NCI-H345 (cell line): ENCODE measurements at regions not wholly inside any gene's neighbourhood (a gene's known extent, or its start where the extent isn't known, plus 50 kb on each side); places are given as distances from the start of the nearest gene placed in this dataset.
"Not testable (repeated sequence)": the region's sequence is repeated elsewhere in the genome, so short reads cannot be mapped to it uniquely, and the experiment has no call there.

Experiments used
- DNase-seq: peaks from one replicate; lab custom pipeline; 2025; lab: John Stamatoyannopoulos, UW

DNA sequence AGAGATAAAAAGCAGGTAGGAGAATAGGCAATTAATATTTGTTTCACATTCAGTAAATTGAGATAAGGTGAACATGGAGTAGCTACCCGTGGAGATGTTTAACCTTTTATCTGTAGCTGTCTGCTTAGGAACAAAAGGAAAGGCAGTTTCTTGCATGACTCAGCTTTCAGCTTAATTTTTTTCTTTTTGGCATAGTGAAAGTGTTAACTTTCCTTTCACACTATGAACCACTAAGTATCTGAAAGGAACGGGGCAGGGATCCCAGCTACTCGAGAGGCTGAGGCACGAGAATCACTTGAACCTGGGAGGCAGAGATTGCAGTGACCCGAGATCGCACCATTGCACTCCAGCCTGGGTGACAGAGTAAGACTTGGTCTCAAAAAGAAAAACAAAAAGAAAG lies 176.0 kb downstream of the LACC1 start:
- DNase-seq = not testable (repeated sequence)

- DNase-seq = no peak
Measured at GRCh38 chr13:44058067-44058466, 178.4 kb downstream of the LACC1 start.

- DNase-seq = no peak
Measured at GRCh38 chr13:44058624-44059215, 179.0 kb downstream of the LACC1 start.

DNA sequence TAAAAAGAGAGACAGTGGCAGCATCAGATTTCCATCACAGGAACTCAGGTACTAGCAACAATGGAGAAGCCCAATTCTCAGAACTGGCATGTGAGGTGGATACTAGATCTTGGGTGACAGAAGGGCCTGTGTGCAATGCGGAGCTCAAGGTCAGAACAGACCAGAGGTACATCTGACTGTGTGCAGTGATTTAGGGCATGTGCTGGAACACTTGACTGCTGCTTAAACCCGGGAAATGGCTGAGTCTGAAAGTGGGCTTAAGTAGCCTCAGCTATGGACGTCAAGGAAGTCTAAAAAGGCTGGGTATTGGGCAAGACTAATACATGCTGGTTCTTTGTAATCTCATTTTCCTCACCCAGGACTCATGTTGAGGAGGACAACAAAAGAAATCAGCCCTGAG lies 182.2 kb downstream of the LACC1 start:
- no peak for DNase-seq

GRCh38 chr13:44063467-44063866 lies 183.8 kb downstream of the LACC1 start:
- no peak for DNase-seq

DNA sequence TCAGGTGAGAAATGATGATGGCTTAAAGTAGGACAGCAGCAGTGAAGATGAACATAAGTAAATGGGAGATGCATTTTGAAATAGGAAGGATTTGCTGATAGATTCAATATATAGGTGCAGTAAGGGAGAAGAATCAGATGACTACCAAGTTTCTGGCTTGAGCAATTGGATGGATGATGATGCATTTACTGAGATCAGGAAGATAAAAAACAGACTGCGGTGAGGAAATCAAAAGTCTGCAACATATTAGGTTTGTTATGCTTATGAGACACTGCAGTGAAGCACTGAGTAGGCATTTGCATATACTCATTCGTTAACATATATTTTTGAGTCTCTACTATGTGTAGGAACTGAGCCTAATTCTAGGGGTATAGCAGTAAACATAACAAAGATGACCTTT lies 184.2 kb downstream of the LACC1 start:
- DNase-seq = no peak

DNA sequence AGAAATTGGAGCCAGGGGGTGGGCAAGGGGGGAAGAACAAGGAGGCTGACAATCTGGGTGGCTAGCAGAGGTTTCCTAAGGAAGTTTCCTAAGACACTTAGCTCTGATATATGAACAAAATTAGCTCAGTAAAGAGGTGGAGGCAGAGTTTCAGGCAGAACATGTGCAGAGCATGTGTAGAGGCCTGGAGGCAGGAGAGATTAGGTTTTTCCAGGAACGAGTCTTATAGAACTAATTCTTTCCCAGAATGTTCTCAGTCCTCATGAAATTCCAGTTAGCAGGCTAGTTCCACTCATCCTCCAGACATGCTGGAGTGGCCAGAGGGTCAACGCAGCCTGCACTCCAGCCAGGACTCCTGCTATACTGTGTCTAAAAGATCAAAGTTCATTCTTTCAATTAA lies 184.7 kb downstream of the LACC1 start:
- DNase-seq = no peak

- DNase-seq = no peak
Measured at GRCh38 chr13:44068169-44068568, 188.5 kb downstream of the LACC1 start.

DNA sequence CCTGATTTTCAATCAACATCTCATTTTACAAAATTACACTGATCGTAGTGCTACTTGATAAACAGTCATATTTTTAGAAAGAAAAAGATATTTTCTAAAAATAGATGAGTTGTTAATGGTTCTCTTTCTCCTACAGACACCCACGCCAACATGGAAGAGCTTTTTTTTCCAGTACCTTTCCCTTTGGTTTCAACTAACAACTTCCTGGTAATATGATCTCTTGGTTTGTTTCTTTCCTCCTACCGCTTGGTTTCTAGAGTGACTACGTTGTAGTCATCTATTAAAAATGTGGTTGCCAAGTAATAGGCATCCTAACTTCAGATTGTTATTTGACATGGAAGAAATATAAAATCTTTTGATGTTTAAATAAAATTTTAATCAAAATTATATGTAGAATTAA lies 189.0 kb downstream of the LACC1 start:
- no peak for DNase-seq

DNA sequence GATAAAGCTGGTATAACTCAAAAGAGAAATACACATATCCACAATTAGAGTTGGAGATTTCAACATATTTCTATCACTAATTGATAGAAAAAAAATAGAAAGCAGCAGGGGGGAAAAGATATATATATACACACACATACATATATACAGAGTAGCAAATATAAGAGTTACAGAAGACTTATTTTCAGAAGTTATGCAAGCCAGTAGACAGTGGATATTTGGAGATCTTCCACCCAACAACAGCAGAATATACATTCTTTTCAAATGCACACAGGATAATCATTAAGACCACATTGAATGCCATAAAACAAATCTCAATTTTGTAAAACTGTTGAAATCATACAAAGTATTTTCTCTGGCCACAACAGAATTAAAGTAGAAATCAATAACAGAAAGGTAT lies 192.8 kb downstream of the LACC1 start:
- DNase-seq = no peak

DNA sequence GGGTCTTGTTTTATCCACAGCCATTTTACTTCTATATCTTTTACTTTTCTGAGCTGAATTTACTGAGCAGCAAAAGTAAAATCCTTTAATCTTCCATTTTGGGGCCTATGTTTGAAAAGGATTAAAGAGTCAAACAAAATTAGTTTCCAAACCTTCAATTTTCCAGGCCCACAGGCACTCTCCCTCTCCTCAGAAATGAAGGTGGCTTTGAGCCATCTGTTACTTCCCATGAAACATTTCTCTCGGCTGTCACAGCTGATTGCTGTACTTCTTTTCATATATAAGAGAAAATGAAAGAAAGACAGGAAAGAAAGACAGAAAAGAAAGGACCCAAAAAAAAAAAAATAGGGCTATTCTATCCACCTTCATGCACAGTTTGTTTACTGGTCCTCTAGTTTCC lies 194.9 kb downstream of the LACC1 start:
- DNase-seq = no peak

DNA sequence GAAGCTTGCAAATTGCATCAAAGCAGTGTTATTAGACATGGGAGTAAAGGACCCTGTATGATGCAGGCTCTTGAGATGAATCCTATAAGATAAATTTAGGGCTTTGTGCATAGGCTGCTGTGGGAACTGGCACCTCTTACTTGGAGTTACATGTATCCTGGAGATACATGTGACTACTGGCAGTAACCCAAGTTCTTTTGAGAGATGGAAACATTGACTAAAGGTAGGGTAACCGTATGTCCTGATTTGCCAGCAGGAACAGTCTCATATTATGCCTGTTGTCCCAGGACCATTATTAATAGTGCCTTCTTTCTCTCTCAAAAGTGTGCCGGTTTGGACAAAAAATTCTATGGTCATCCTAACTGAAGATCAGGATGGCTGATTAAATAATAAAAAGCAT lies 195.4 kb downstream of the LACC1 start:
- peak; percentile 1 for DNase-seq

GRCh38 chr13:44078806-44079376 lies 199.2 kb downstream of the LACC1 start:
- DNase-seq = no peak

DNA sequence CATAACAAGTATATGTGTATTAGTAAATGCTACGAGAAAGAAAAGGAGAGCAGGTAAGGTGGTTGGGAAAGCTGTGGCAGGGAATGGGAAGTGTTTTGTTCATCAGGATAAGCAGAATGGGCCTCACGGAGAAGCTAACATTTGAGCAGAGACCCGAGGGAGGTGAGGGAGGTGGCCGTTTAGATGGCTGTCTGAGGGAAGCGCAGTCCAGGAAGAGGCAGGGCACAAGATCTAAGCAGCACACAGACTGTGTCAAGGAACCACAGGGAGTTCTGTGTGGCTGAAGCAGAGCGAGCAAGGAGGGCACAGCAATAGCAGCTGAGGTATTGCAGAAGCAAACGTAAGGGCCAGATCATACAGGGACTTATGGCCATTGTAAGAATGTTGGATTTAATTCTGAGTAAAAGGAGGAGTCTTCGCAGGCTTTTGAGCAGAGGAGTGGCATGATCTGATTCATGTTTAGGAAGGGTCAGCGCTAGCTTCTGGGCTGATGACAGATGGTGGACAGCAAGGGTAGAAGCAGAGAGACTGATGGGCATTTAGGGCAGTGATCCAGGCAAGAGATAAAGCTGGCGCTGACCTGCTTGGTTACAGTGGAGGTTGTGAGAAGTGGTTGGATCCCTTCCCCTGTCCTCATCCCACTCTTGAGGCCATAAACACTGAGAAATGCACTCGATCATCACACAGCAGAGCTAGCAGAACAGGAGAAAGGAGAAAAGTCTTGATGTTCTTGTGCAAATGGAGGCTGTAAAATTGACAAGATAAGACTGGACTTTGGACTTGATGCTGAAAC lies 199.9 kb downstream of the LACC1 start:
- no peak for DNase-seq

GRCh38 chr13:44084146-44084545 lies 204.4 kb downstream of the LACC1 start:
- DNase-seq = no peak

GRCh38 chr13:44086389-44086788 lies 206.7 kb downstream of the LACC1 start:
- DNase-seq = no peak

DNA sequence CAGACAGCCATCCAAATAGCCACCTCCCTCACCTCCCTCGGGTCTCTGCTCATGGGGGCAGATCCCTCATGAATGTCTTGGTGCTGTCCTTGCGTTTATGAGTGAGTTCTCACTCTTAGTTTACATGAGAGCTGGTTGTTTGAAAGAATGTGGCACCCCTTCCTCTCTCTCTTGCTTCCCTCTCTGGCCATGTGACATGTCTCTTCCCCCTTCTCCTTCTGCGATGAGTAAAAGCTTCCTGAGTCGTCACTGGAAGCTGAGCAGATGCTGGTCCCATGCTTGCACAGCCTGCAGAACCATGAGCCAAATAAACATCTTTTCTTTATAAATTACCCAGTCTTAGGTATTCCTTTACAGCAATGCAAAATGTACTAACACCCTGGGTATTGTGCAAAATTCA lies 208.7 kb downstream of the LACC1 start:
- no peak for DNase-seq

DNA sequence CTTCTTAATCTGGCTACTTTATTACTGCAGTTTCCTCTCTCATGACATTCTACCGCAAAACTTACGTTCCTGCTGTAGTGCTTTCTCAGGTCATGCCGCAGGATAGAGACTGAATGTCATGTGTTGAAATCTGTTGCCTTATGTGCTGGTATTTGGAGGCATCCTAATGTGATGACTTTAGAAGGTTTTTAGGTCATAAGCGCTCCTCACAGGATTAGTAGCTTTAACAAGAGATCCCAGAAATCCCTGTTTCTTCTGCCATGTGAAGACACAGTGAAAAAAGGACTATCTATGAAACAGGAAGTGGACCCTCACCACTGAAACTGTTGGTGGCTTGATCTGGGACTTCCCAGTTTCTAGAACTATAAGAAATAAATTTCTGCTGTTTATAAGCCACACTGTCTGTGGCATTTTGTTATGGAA lies 209.3 kb downstream of the LACC1 start:
- DNase-seq = no peak

DNA sequence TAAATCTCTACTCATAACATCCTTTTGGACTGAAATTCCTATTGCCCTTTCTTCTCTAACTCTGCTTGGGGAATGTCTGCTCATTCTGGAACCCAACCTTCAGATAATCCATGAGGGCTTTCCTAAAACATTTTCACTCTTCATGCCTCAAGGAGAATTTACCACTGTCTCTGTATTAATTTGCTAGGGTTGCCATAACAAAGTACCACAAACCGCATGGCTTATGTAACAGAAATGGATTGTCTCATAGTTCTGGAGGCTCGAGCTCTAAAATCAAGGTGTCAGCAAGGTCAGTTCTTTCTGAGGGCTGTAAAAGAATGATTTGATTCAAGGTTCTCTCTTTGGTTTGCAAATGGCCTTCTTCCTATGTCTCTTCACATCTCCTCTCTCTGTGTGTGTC lies 209.7 kb downstream of the LACC1 start:
- no peak for DNase-seq

DNA sequence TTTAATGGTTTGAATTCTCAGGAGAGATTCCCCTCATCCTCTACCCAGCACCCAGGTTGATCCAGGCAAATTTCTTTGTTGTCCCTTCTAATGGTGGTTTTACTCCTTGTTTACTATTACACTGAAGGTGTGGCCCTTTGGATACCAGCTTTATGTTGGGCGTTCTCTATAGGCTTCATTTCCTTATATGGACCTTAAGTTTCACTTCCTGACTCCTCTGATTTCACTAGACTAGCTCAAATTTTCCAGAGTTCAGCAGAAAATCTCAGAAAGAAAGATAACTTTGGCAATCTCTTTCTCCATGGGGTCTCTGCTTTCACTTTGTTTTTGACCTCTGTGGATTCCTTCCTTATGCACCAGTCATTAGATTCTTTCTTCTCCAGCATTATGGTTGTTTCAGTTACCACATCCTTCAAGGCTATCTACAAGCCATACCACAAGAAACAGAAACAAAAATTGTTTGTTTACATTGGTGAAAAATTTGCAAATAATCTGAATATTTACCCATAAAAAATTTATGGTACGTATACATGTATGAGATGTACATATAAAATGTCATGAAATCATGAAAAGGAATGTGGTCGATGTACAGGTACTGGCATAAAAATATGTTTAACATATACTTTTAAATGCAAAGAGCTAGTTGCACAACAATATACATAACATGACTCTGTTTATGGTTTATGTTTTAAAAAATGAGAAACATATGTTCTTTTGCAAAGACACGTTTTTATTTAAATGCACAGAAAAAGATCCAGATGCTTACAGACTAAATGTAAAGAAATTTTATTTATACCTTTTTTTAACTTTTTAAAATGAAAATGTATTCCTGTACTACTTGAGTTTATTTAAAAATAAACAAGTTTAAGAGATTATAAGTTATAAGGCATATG lies 212.6 kb downstream of the LACC1 start:
- DNase-seq = no peak

DNA sequence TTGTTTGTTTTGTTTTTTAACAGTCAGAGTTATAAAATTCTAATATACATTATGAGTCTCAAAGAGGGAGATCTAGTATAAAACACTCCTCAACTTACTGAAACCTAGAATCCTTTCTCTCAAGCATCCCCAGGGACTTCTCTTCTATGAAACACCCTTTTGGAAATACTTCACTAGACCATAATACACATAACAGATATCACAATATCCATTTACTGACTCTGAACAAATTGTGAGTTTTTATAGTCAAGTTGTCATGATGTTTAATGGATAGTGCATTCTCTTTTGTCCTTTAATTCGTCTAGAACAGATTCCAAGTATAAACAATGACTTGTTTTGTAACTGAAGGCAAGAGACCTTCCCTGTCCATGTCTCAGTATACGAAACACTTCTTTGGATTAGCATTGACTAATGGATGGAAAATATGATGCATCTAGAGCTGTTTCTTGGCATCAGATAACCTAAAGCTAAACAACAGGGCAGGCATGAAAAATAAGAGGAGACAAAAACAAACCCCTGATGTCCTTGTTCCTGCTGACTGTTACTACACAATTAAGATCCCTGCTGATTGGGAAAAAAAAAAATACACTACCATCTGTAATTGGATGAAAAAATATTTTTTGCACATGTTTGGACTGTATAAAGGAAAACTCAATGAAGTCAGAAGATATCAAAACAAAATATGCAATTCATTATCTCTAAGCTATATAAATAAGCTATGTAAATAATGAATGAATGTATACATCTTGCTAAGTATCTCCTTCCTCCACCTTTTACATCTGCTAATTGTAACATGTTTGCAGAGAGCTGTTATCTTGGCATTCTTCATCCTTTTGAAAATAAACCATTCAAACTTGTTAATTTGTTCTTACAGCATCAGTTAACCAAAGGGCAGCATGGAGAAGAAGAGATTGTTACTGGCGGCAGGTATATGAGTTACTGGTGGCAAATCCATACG lies 214.2 kb downstream of the LACC1 start:
- DNase-seq = no peak
